ENCODE measurements at regions not wholly inside any gene's neighbourhood (a gene's known extent, or its start where the extent isn't known, plus 50 kb on each side); places are given as distances from the start of the nearest gene placed in this dataset.

- TF ChIP-seq CTCF (IDR thresholded peaks at IDR 0.05), result no peak
- no peak for TF ChIP-seq POLR2A (IDR thresholded peaks at IDR 0.05)
These were observed 296.2 kb upstream of the RGS6 start for GRCh38 chr14:71636076-71636475.

All from right lobe of liver (tissue), 4 donors.